ENCODE measurements at regions not wholly inside any gene's neighbourhood (a gene's known extent, or its start where the extent isn't known, plus 50 kb on each side); places are given as distances from the start of the nearest gene placed in this dataset.

- Histone ChIP-seq H3K27me3 (replicated peaks; ENCODE audit: insufficient read depth) (no peaks in the 10 kb centered on the region), H3K4me2 (ENCODE audit: unreplicated experiment) (peak overlapping the region; percentile 15), H3K36me3 (ENCODE audit: low read depth) (no peaks in the 10 kb centered on the region), H3F3A (ENCODE audit: insufficient read depth) (peaks cover 28% of the 10 kb centered on the region), H2AFZ (0 out of 2 replicates have a peak overlapping the region, but pooled peaks have one; percentile 13), H3K4me1 (ENCODE audit: insufficient read depth) (peaks cover 38% of the 10 kb centered on the region), H3K9ac (no peak overlapping the region), H3K9me2 (ENCODE audit: insufficient read depth) (0 out of 2 replicates have a peak, but pooled peaks cover 4% of the 10 kb centered on the region), H3K79me2 (ENCODE audit: insufficient read depth) (no peaks in the 10 kb centered on the region), H3K4me3 (no peak overlapping the region), H3K27ac (no peak overlapping the region), H3K9me3 (ENCODE audit: low read depth) (no peaks in the 10 kb centered on the region), H4K20me1 (ENCODE audit: insufficient read depth) (no peaks in the 10 kb centered on the region)
- in situ Hi-C loops (cut with MboI) = no loop called here
- peak; percentile 39 for DNase-seq
- no peak for TF ChIP-seq EZH2phosphoT487 (IDR thresholded peaks at IDR 0.05; ENCODE audit: insufficient read depth, low read depth)
- TF ChIP-seq EZH2 (IDR thresholded peaks at IDR 0.05; ENCODE audit: insufficient read depth, poor library complexity, severe bottlenecking) = no peak
These were observed 598.8 kb downstream of the SLC16A7 start for GRCh38 chr12:60194678-60195077.

- Histone ChIP-seq H3K36me3 (ENCODE audit: low read depth) (no peaks in the 10 kb centered on the region), H2AFZ (no peak overlapping the region), H3K9me2 (ENCODE audit: insufficient read depth) (0 out of 2 replicates have a peak, but pooled peaks cover 4% of the 10 kb centered on the region), H3K79me2 (ENCODE audit: insufficient read depth) (no peaks in the 10 kb centered on the region), H3K4me1 (ENCODE audit: insufficient read depth) (peaks cover 47% of the 10 kb centered on the region), H3K27ac (no peak overlapping the region), H3K9ac (no peak overlapping the region), H3K4me3 (no peak overlapping the region), H3F3A (ENCODE audit: insufficient read depth) (peaks cover 28% of the 10 kb centered on the region), H3K27me3 (replicated peaks; ENCODE audit: insufficient read depth) (no peaks in the 10 kb centered on the region), H3K9me3 (ENCODE audit: low read depth) (no peaks in the 10 kb centered on the region), H3K4me2 (ENCODE audit: unreplicated experiment) (no peak overlapping the region), H4K20me1 (ENCODE audit: insufficient read depth) (no peaks in the 10 kb centered on the region)
- in situ Hi-C loops (cut with MboI) = no loop called here
- no peak for TF ChIP-seq EZH2phosphoT487 (IDR thresholded peaks at IDR 0.05; ENCODE audit: insufficient read depth, low read depth)
- no peak for TF ChIP-seq EZH2 (IDR thresholded peaks at IDR 0.05; ENCODE audit: insufficient read depth, poor library complexity, severe bottlenecking)
- no peak for DNase-seq
- 90 to 94% methylated on average over 1 of the region's 1 CpG for WGBS, 2 experiments (ENCODE audit: low coverage in 1 of 2, low lambda C conversion rate in 2 of 2, missing lambda C conversion rate in 2 of 2)
These were observed 599.7 kb downstream of the SLC16A7 start for GRCh38 chr12:60195483-60195882.

- no peak for DNase-seq
- no peaks in the 10 kb centered on the region for H3K27me3 ChIP-seq (replicated peaks; ENCODE audit: insufficient read depth)
- no peak overlapping the region for H3K9ac ChIP-seq
- no peak overlapping the region for H3K4me2 ChIP-seq (ENCODE audit: unreplicated experiment)
- no peak overlapping the region for H3K27ac ChIP-seq
- H3K4me1 ChIP-seq (ENCODE audit: insufficient read depth) = peaks cover 49% of the 10 kb centered on the region
- no peak overlapping the region for H2AFZ ChIP-seq
- H3F3A ChIP-seq (ENCODE audit: insufficient read depth) = peaks cover 20% of the 10 kb centered on the region
- WGBS, 2 experiments (ENCODE audit: low coverage in 1 of 2, low lambda C conversion rate in 2 of 2, missing lambda C conversion rate in 2 of 2) = 97% methylated on average over 10 of the region's 10 CpGs
- H3K9me3 ChIP-seq (ENCODE audit: low read depth) = no peaks in the 10 kb centered on the region
- H3K79me2 ChIP-seq (ENCODE audit: insufficient read depth) = no peaks in the 10 kb centered on the region
- H3K4me3 ChIP-seq = no peak overlapping the region
- TF ChIP-seq EZH2 (IDR thresholded peaks at IDR 0.05; ENCODE audit: insufficient read depth, poor library complexity, severe bottlenecking) (no peak), EZH2phosphoT487 (IDR thresholded peaks at IDR 0.05; ENCODE audit: insufficient read depth, low read depth) (no peak)
- H3K9me2 ChIP-seq (ENCODE audit: insufficient read depth) = 0 out of 2 replicates have a peak, but pooled peaks cover 4% of the 10 kb centered on the region
- H3K36me3 ChIP-seq (ENCODE audit: low read depth) = no peaks in the 10 kb centered on the region
- no peaks in the 10 kb centered on the region for H4K20me1 ChIP-seq (ENCODE audit: insufficient read depth)
- in situ Hi-C loops (cut with MboI) = no loop called here
These were observed 600.5 kb downstream of the SLC16A7 start for GRCh38 chr12:60196366-60196765.

- DNase-seq = peak; percentile 80
- 44 to 49% methylated on average over 2 of the region's 2 CpGs for WGBS, 2 experiments (ENCODE audit: low coverage in 1 of 2, low lambda C conversion rate in 2 of 2, missing lambda C conversion rate in 2 of 2)
These were observed 601.8 kb downstream of the SLC16A7 start for GRCh38 chr12:60197589-60197988.

GRCh38 chr12:60201891-60202290, 606.1 kb downstream of the SLC16A7 start:
- DNase-seq = peak; percentile 41

More at GRCh38 chr12:60197589-60197988, 601.8 kb downstream of the SLC16A7 start:
- no peaks in the 10 kb centered on the region for H3K27me3 ChIP-seq (replicated peaks; ENCODE audit: insufficient read depth)
- H3K9me2 ChIP-seq (ENCODE audit: insufficient read depth) = 0 out of 2 replicates have a peak, but pooled peaks cover 4% of the 10 kb centered on the region
- TF ChIP-seq EZH2phosphoT487 (IDR thresholded peaks at IDR 0.05; ENCODE audit: insufficient read depth, low read depth) (no peak), EZH2 (IDR thresholded peaks at IDR 0.05; ENCODE audit: insufficient read depth, poor library complexity, severe bottlenecking) (no peak)
- peaks cover 8% of the 10 kb centered on the region; the same call in 1 of the 2 replicates for H3F3A ChIP-seq (ENCODE audit: insufficient read depth)
- no peak overlapping the region for H2AFZ ChIP-seq
- no peaks in the 10 kb centered on the region for H4K20me1 ChIP-seq (ENCODE audit: insufficient read depth)
- in situ Hi-C loops (cut with MboI) = no loop called here
- no peaks in the 10 kb centered on the region for H3K9me3 ChIP-seq (ENCODE audit: low read depth)
- H3K4me2 ChIP-seq (ENCODE audit: unreplicated experiment) = no peak overlapping the region
- peaks cover 49% of the 10 kb centered on the region for H3K4me1 ChIP-seq (ENCODE audit: insufficient read depth)
- no peak overlapping the region for H3K9ac ChIP-seq
- H3K36me3 ChIP-seq (ENCODE audit: low read depth) = no peaks in the 10 kb centered on the region
- peak overlapping the region; percentile 42 for H3K27ac ChIP-seq
- no peaks in the 10 kb centered on the region for H3K79me2 ChIP-seq (ENCODE audit: insufficient read depth)
- H3K4me3 ChIP-seq = no peak overlapping the region

More at GRCh38 chr12:60201891-60202290, 606.1 kb downstream of the SLC16A7 start:
- Histone ChIP-seq H3K4me2 (ENCODE audit: unreplicated experiment) (peak overlapping the region; percentile 40), H4K20me1 (ENCODE audit: insufficient read depth) (no peaks in the 10 kb centered on the region), H3K27me3 (replicated peaks; ENCODE audit: insufficient read depth) (no peaks in the 10 kb centered on the region), H2AFZ (peak overlapping the region; percentile 30), H3K79me2 (ENCODE audit: insufficient read depth) (no peaks in the 10 kb centered on the region), H3K9ac (no peak overlapping the region), H3K9me3 (ENCODE audit: low read depth) (no peaks in the 10 kb centered on the region), H3F3A (ENCODE audit: insufficient read depth) (peaks cover 22% of the 10 kb centered on the region), H3K36me3 (ENCODE audit: low read depth) (no peaks in the 10 kb centered on the region), H3K9me2 (ENCODE audit: insufficient read depth) (no peaks in the 10 kb centered on the region), H3K27ac (peak overlapping the region; percentile 19; the same call in 1 of the 2 replicates), H3K4me3 (no peak overlapping the region), H3K4me1 (ENCODE audit: insufficient read depth) (peaks cover 77% of the 10 kb centered on the region)
- no peak for TF ChIP-seq EZH2 (IDR thresholded peaks at IDR 0.05; ENCODE audit: insufficient read depth, poor library complexity, severe bottlenecking)
- TF ChIP-seq EZH2phosphoT487 (IDR thresholded peaks at IDR 0.05; ENCODE audit: insufficient read depth, low read depth) = no peak
- in situ Hi-C loops (cut with MboI) = no loop called here
- 28 to 38% methylated on average over 4 of the region's 4 CpGs for WGBS, 2 experiments (ENCODE audit: low coverage in 1 of 2, low lambda C conversion rate in 2 of 2, missing lambda C conversion rate in 2 of 2)
